GM21576 (cell line): ENCODE measurements at regions not wholly inside any gene's neighbourhood (a gene's known extent, or its start where the extent isn't known, plus 50 kb on each side); places are given as distances from the start of the nearest gene placed in this dataset.

Source experiments
- ATAC-seq: cut with Tn5 transposase; IDR thresholded peaks from one replicate; pipeline ENCODE4 v1.9.1; 2021; ENCODE audit warnings: mild to moderate bottlenecking, moderate library complexity; ENCODE audit not compliant: unreplicated experiment

DNA sequence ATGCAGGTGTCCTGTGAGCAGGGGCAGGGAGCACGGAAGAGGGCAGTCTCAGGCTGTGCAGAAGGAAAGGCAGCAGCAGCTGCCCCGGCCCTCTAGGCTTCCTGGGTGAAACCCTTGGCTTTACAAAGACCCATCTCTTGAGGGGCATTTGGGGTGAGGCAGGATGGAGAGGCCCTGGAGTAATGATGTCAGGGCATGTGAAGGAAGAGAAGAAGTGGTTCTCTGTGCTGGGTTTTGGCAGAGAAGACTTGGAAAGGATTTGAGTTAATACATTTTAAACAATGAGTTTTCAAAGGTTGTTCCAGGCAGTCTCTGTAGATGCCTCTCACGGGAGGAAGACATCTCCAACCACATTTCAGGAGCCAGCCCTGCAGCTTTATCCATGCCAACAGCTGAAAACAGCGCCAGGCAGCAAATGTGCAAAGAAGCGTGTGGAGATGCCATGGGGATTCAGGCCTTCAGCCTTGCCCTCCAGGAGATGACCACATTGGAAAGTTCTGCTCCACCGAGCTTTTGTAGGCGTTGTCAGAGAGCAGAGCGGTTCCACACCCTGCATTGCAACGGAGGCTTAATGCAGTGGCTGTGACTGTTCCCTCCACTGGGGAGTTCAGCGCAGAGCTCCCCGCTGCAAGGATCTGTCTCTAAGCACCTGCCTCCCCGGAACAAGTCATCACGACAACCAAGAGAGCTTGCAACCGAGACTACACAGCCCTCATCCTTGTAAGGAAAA lies 322.8 kb downstream of the UQCRFS1 start:
- ATAC-seq = no peak

GRCh38 chr19:28887920-28888618 lies 324.9 kb downstream of the UQCRFS1 start:
- no peak for ATAC-seq

GRCh38 chr19:28886708-28887107 lies 326.2 kb downstream of the UQCRFS1 start:
- no peak for ATAC-seq

GRCh38 chr19:28885965-28886364 lies 327.0 kb downstream of the UQCRFS1 start:
- ATAC-seq = no peak

GRCh38 chr19:28884786-28885476 lies 328.0 kb downstream of the UQCRFS1 start:
- no peak for ATAC-seq

DNA sequence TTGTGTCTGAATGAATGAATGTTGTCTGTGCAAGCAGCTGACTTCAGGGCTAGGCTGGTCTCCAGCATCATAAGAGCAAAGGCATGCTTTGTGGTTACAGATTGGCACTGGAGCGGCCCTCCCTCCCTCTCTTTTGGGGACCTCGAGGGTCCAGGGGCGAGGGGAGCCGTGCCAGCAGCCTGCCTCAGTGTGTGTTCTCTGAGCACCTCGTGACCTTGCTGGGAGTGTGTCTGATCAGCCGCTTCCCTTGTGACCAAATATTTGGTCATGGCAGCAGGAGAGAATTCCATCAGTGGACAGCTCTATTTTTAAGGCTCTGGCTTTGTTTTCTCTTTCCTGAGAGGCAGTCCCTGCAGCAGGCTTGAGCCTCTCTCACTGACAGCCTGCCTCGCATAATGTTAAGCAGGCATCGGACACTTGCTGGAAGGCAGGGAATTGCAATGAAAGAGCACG lies 329.7 kb downstream of the UQCRFS1 start:
- ATAC-seq = no peak

DNA sequence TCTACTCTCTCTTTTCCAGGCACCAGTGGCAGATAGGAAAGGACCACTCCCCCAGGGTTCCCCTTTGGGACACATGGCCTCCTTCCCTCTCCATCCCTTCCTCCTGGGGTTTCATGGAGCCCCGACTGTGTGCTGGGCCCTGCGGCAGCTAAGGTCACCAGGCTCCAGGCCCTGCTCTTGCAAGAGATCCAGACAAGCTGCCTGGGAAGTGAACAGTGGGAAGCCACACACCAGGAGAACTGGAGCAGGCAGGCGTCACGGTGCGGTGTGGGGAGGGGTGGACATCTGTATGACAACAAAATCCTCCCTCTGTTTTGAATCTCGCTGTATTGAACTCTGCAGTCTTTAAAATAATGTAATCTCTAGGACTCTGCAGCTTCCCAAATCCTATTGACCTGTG lies 330.1 kb downstream of the UQCRFS1 start:
- ATAC-seq = no peak

GRCh38 chr19:28881616-28882015 lies 331.3 kb downstream of the UQCRFS1 start:
- no peak for ATAC-seq

DNA sequence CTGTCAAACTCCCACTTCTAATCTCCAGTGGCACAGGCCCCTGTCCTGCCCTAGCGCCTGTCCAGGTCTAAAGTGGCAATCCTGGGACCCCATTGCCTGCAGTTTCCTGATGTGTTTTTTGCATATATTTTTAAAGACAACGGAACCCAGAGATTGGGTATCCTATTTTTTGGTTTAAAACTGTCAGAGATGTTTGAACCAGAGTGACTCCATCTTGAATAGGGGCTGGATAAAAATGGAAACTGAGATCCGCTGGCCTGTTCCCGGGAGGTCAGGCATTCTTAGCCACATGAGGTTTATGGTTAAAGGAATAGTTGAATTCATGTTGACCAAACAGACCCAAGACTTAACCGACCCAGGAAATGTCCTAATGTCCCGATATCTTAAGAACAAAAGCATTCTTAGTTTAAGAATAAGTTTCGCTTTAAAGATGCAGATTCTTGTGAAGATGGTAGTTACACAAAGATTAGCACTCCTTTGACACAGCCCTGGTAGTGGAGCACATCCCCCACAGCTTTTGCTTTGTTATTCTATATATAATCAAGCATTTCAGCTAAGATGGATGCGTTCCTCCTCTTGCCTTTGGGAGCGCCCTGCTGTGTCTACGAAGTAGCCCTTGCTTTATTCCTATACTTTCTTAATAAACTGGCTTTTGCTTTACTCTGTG lies 332.1 kb downstream of the UQCRFS1 start:
- no peak for ATAC-seq

DNA sequence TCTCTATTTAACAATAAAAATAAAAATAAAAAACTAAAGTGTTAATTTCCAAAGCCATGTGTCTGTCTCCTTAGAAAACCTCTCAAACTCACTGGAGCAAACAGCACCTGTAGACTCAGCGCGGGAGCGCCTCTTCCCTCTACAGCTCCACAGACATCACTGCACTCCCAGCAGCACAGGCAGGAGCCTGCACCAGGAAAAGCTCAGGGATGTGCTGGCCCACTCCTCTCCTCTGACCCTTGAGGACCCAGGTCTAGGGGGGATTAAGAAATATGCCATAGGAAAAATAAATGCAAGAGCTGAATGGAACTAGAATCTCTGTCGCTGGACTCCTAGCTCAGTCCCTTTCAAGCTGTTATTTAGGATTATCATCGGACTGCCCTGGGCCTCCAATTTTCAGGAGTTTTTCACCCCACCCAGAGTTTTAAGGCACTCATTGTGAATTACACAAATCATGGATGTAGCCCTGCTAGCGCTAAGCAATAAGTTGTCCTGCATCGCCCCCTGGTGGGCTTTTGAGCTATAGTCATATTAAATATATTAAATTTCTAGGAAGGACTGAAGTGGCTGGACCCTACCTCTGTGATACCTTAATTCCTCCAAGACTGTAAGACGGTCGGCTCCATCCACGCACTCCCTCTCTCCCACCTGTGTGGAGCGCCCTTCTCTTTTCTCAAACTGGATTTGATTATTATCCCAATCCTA lies 333.9 kb downstream of the UQCRFS1 start:
- ATAC-seq = no peak

DNA sequence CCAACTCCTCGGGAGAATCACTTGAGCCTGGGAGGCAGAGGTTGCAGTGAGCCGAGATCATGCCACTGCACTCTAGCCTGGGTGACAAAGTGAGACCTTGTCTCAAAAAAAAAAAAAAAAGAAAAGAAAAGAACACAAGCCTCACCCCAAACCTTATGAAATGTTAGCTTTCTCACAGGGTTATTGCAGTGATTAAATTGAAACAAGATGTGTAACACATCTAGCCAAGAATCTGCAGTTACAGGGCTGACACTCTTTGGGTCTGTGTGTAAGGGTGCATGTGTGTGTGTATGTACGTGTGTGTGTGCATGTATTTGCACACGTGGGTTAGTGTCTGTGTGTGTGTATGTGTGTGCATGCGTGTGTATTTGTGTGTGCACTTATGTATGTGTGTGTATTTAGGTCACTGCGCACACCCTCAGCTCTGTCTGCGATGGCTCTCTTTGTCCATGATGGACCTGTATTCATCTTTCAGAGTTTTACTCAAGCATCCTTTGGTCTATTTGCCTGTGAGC lies 336.3 kb downstream of the UQCRFS1 start:
- no peak for ATAC-seq

DNA sequence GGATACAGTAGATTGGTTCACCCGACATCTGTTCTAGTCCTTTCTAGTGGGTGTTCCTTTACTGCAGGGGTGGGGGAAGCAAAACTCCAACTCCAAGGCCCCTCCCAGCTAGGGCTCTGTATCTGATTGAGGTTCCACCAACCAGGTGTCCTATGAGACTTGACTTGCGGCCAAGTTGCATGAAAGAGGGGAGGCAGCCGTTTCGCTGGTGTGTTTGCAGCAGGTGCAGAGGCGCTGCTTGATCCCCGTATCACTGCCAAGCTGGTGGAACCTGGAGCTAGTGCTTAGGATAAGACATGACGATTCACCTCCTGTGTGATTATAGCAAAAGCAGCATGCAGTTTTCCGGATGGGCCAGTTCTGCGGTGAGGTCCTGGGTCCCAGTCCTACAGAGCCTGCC lies 338.2 kb downstream of the UQCRFS1 start:
- ATAC-seq = no peak

DNA sequence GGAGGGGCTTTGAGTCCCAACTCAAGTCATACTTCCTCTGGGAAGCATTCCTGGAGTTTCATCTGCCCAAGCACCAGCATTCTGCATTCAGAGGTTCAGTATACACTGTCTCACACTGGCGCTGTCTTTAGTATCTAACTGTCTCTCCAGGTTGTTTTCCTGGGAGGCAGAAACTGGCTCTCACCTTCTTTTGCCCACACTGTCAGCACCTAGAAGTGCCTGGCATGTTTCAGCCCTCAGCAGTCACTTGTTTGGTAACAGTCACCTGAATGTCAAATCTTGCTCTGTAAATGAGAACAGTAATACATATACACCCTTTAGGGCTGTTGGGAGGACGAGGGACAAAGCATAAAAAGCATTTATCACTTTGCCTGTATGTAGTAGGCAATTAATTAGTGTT lies 339.6 kb downstream of the UQCRFS1 start:
- no peak for ATAC-seq

DNA sequence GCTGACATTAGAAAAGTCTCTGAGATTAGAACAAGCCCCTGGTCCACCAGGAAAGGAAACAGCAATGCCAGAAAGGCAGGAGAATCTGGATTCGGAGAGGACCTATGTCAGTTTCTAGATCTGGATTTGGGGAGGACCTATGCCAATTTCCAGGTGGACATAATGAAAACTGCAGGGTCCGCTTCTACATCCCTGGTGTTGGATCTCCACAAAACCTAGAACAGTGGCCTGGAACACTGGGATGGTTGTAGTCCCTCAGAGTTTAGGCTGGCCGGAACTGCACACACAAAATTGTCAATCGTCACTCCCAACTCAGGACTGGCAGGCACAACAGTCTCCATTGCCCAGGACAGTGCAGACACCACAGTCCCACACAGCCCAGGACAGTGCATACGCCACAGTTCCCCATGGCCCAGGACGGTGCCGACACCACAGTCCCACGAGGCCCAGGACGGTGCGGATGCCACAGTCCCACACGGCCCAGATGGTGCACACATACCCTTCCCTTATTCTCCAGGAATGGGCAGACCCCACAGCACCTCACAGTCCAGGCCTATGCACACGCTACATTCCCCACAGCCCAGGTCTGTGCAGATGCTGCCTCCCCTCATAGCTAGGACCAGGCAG lies 341.7 kb downstream of the UQCRFS1 start:
- no peak for ATAC-seq

GRCh38 chr19:28869459-28869858 lies 343.5 kb downstream of the UQCRFS1 start:
- no peak for ATAC-seq

DNA sequence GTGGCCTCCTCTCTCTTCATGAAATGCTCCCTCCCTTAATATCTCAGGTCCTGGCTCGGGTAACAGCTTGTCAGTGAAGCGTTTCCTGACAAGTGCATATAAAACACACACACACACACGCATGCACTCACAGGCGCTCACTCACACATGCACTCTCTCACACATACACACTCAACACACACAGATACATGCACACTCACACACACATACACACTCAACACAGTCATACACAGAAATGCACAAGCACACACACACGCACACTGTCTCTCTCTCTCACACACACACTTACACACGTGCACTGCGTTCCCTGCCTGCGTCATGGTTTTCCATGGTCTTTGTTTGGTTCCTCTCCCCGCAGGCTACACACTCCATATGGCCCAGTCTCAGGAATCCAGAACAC lies 344.1 kb downstream of the UQCRFS1 start:
- ATAC-seq = no peak

DNA sequence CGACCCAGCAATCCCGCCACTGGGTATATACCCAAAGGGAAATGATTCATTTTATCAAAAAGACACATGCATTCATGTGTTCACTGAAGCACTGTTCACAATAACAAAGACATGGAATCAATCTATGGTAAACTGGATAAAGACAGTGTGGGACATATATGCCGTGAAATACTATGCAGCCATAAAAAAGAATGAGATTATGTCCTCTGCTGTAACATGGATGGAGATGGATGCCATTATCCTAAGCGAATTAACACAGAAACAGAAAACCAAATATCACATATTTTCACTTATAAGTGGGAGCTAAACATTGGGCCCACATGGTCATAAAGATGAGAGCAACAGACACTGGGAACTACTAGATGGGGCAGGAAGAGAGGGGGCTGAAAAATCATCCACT lies 345.0 kb downstream of the UQCRFS1 start:
- no peak for ATAC-seq

DNA sequence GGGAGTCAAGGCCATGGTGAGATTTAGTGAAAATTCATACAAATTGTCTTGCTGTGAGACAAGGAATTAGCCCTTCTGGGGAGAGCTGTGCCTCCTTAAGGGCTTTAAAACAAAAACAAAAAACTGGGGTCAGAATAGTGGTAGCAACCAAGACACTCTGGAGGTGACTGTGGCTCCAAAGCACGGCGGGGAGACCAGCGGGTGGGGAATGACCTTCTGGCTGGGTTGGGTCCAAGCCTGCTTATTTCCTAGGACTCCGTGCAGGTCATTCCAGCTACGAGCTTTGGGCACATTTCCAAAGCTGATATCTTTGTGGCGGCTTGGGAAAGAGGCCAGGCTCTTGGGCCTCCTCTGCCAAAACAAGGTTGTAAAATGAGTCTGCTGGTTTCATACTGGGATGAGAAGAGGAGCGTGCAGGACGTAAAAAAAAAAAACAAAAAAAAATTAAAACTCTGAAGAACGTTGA lies 348.3 kb downstream of the UQCRFS1 start:
- ATAC-seq = no peak

GRCh38 chr19:28864024-28864503 lies 348.9 kb downstream of the UQCRFS1 start:
- ATAC-seq = no peak

DNA sequence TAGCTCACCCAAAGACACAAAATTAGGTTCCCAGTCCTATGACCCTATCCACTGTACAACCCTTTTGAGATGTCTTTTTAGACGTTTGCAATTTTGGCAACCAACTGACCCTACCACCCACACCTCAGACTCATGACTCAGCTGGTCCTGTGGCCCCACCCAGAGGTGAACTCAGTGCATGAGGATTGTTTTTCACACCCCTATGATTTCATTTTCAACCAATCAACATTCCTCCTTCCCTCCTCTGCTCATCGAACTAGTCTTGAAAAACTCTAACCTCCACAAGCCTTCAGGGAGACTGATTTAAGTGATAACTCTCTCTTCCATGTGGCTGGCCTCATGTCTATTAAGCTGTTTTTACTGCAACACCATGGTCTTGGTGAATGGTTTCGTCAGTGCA lies 350.7 kb downstream of the UQCRFS1 start:
- ATAC-seq = no peak
